CD14-positive monocyte (primary cell): ENCODE measurements at regions not wholly inside any gene's neighbourhood (a gene's known extent, or its start where the extent isn't known, plus 50 kb on each side); places are given as distances from the start of the nearest gene placed in this dataset.
"Not testable (repeated sequence)": the region's sequence is repeated elsewhere in the genome, so short reads cannot be mapped to it uniquely, and the experiment has no call there.

Experiments
- DNase-seq, 3 donors: peaks; one replicate each; pipeline ENCODE4 v3.0.0-alpha.2; 2011 to 2022
- H2AFZ ChIP-seq: 2 replicates; pipeline ENCODE4 v1.6.0; 2012; ENCODE audit warnings: mild to moderate bottlenecking, low read depth, low read length, inconsistent platforms; ENCODE audit not compliant: insufficient read depth, poor library complexity, severe bottlenecking
- H3K27ac ChIP-seq, 2 donors: 1 replicate in 1 of 2; 2 replicates in 1 of 2; pipeline ENCODE4 v1.5.1; 2012 to 2013; ENCODE audit warnings: low read length in 2 of 2, control low read depth in 1 of 2, inconsistent platforms in 1 of 2, low read depth in 1 of 2, mild to moderate bottlenecking in 1 of 2
- H3K27me3 ChIP-seq, 2 donors: one replicate each; pipeline versions ENCODE4 v1.6.0 to v1.6.1; 2011 to 2013; ENCODE audit warnings: low read length in 2 of 2; ENCODE audit not compliant: control insufficient read depth in 2 of 2, insufficient read depth in 2 of 2
- H3K36me3 ChIP-seq, 2 donors: replicated peaks in 1 of 2; 1 replicate in 1 of 2; 2 replicates in 1 of 2; pipeline versions ENCODE4 v1.5.1 to v1.6.1; 2012 to 2013; ENCODE audit warnings: low read length in 2 of 2, control low read depth in 1 of 2, inconsistent platforms in 1 of 2, mild to moderate bottlenecking in 1 of 2; ENCODE audit not compliant: insufficient read depth in 2 of 2, control insufficient read depth in 1 of 2
- H3K4me1 ChIP-seq, 2 donors: 1 replicate in 1 of 2; 2 replicates in 1 of 2; pipeline versions ENCODE4 v1.5.1 to v1.6.1; 2012 to 2013; ENCODE audit warnings: low read length in 2 of 2, control low read depth in 1 of 2, inconsistent platforms in 1 of 2, mild to moderate bottlenecking in 1 of 2, moderate library complexity in 1 of 2; ENCODE audit not compliant: insufficient read depth in 2 of 2, control insufficient read depth in 1 of 2
- H3K4me2 ChIP-seq: replicated peaks from 2 replicates; pipeline ENCODE3; 2012; ENCODE audit warnings: low read length, moderate library complexity, mild to moderate bottlenecking; ENCODE audit not compliant: poor library complexity, severe bottlenecking; ENCODE audit errors: extremely low read depth
- H3K4me3 ChIP-seq, 3 experiments: fragments of 200-600 bp in 1 of 3; sonication (generic) in 1 of 3; replicated peaks in 1 of 3; 1 replicate in 2 of 3; 2 replicates in 1 of 3; pipeline ENCODE4 v1.5.1; 2011 to 2013; ENCODE audit warnings: low read length in 3 of 3, mild to moderate bottlenecking in 3 of 3, control low read depth in 2 of 3, low read depth in 2 of 3, inconsistent platforms in 1 of 3, moderate library complexity in 1 of 3
- H3K79me2 ChIP-seq: 2 replicates; pipeline ENCODE4 v1.6.0; 2012; ENCODE audit warnings: mild to moderate bottlenecking, control low read depth, inconsistent platforms, low read length, moderate library complexity; ENCODE audit not compliant: insufficient read depth
- H3K9ac ChIP-seq: 2 replicates; pipeline ENCODE4 v1.6.0; 2017; ENCODE audit warnings: low read length, mild to moderate bottlenecking; ENCODE audit not compliant: insufficient read depth, poor library complexity, severe bottlenecking
- H3K9me3 ChIP-seq, 2 donors: replicated peaks in 1 of 2; 1 replicate in 1 of 2; 2 replicates in 1 of 2; pipeline versions ENCODE4 v1.5.1 to v1.6.1; 2012 to 2013; ENCODE audit warnings: low read length in 2 of 2, control low read depth in 1 of 2; ENCODE audit not compliant: control insufficient read depth in 1 of 2, insufficient read depth in 1 of 2
- H4K20me1 ChIP-seq: 2 replicates; pipeline ENCODE4 v1.6.0; 2012; ENCODE audit warnings: mild to moderate bottlenecking, low read length, control low read depth, moderate library complexity; ENCODE audit not compliant: insufficient read depth
- H3K27ac Mint-ChIP-seq, 7 donors: one replicate each; pipeline ENCODE4 v1.8.0; 2020; ENCODE audit warnings: mild to moderate bottlenecking in 7 of 7, mixed read lengths in 7 of 7, moderate library complexity in 6 of 7, inconsistent platforms in 2 of 7
- H3K27me3 Mint-ChIP-seq, 3 donors: one replicate each; pipeline ENCODE4 v1.8.0; 2021 to 2022; ENCODE audit warnings: low read depth in 3 of 3, mild to moderate bottlenecking in 3 of 3, mixed read lengths in 3 of 3, moderate library complexity in 3 of 3, inconsistent platforms in 1 of 3
- H3K36me3 Mint-ChIP-seq, 2 donors: one replicate each; pipeline ENCODE4 v1.8.0; 2020; ENCODE audit warnings: mixed read lengths in 2 of 2, inconsistent platforms in 1 of 2, mild to moderate bottlenecking in 1 of 2
- H3K4me1 Mint-ChIP-seq: one replicate; pipeline ENCODE4 v1.8.0; 2020; ENCODE audit warnings: mild to moderate bottlenecking, mixed read lengths
- H3K4me3 Mint-ChIP-seq, 2 donors: one replicate each; pipeline ENCODE4 v1.8.0; 2020; ENCODE audit warnings: mild to moderate bottlenecking in 2 of 2, mixed read lengths in 2 of 2, moderate library complexity in 1 of 2
- H3K9me3 Mint-ChIP-seq, 7 donors: one replicate each; pipeline ENCODE4 v1.8.0; 2020 to 2022; ENCODE audit warnings: mixed read lengths in 7 of 7, mild to moderate bottlenecking in 6 of 7, moderate library complexity in 6 of 7, inconsistent platforms in 2 of 7
- CTCF ChIP-seq: fragments of 200-600 bp; IDR thresholded peaks from one replicate; pipeline ENCODE4 v1.8.0; 2022; ENCODE audit warnings: antibody characterized with exemption, mild to moderate bottlenecking
- WGBS: methylation state at CpG from one replicate; pipeline ENCODE4 v1.1.5; 2013; ENCODE audit warnings: missing lambda C conversion rate; ENCODE audit not compliant: insufficient coverage; 5-methylcytosine and 5-hydroxymethylcytosine counted together
- intact Hi-C, 2 donors: fragments of 100-400 bp; cut with micrococcal nuclease; formaldehyde crosslinking; loops; one replicate each; pipeline versions ENCODE4 v1.15.0 to v1.15.1; 2023

GRCh38 chr7:26085771-26086170, 66.2 kb upstream of the NFE2L3 start:
- H3K27ac Mint-ChIP-seq, result no peak overlapping the region
- peaks cover 14% of the 10 kb centered on the region for H3K4me1 Mint-ChIP-seq
- WGBS, result 100% methylated on average over 4 of the region's 7 CpGs
- Histone ChIP-seq H3K27ac (no peak overlapping the region), H2AFZ (no peak overlapping the region), H3K9ac (no peak overlapping the region), H3K4me1 (peaks cover 9 to 11% of the 10 kb centered on the region in 2 donors), H3K4me3 (no peak overlapping the region), H3K36me3 (no peaks in the 10 kb centered on the region), H3K27me3 (peaks cover 0 to 2% of the 10 kb centered on the region in 2 donors), H4K20me1 (no peaks in the 10 kb centered on the region), H3K9me3 (peaks cover 6 to 14% of the 10 kb centered on the region in 2 donors), H3K79me2 (no peaks in the 10 kb centered on the region), H3K4me2 (no peak overlapping the region)
- intact Hi-C loops, result loop anchor here (5.0 to 10.0 kb wide), 2 partner anchors 112 to 279 kb away; no protein-coding TSS in a partner anchor
- H3K27me3 Mint-ChIP-seq, result peaks cover 2 to 8% (median 4%) of the 10 kb centered on the region in 3 donors
- H3K4me3 Mint-ChIP-seq, result no peak overlapping the region
- DNase-seq, result no peak
- H3K36me3 Mint-ChIP-seq, result peaks cover 0 to 8% of the 10 kb centered on the region in 2 donors
- peaks cover 9 to 20% (median 17%) of the 10 kb centered on the region in 7 donors for H3K9me3 Mint-ChIP-seq
- TF ChIP-seq CTCF, result no peak

- Mint-ChIP-seq H3K27ac (no peak overlapping the region), H3K36me3 (peaks cover 0 to 8% of the 10 kb centered on the region in 2 donors), H3K4me3 (no peak overlapping the region), H3K27me3 (peaks cover 0 to 4% (median 2%) of the 10 kb centered on the region in 3 donors), H3K9me3 (peaks cover 9 to 20% (median 17%) of the 10 kb centered on the region in 7 donors), H3K4me1 (peaks cover 22% of the 10 kb centered on the region)
- WGBS, result 100% methylated on average over 2 of the region's 7 CpGs
- no peak for DNase-seq
- no peaks in the 10 kb centered on the region for H4K20me1 ChIP-seq
- no peak overlapping the region for H3K4me2 ChIP-seq
- TF ChIP-seq CTCF, result no peak
- no peaks in the 10 kb centered on the region for H3K27me3 ChIP-seq
- H3K36me3 ChIP-seq, result no peaks in the 10 kb centered on the region
- H2AFZ ChIP-seq, result no peak overlapping the region
- H3K9ac ChIP-seq, result no peak overlapping the region
- peaks cover 11 to 13% of the 10 kb centered on the region in 2 donors for H3K4me1 ChIP-seq
- no peaks in the 10 kb centered on the region for H3K79me2 ChIP-seq
- peaks cover 6 to 14% of the 10 kb centered on the region in 2 donors for H3K9me3 ChIP-seq
- no peak overlapping the region for H3K27ac ChIP-seq
- H3K4me3 ChIP-seq, result no peak overlapping the region
- intact Hi-C loops, result loop anchor here (5.0 to 10.0 kb wide), 2 partner anchors 110 to 277 kb away; no protein-coding TSS in a partner anchor
These were observed 64.5 kb upstream of the NFE2L3 start for GRCh38 chr7:26087321-26088091.

- peaks cover 22% of the 10 kb centered on the region for H3K4me1 Mint-ChIP-seq
- not testable (repeated sequence) for H3K36me3 Mint-ChIP-seq, H3K4me2 ChIP-seq, H2AFZ ChIP-seq, H3K36me3 ChIP-seq, H3K9ac ChIP-seq, H4K20me1 ChIP-seq, H3K4me3 ChIP-seq, H3K79me2 ChIP-seq, H3K27me3 Mint-ChIP-seq, H3K4me3 Mint-ChIP-seq, H3K27me3 ChIP-seq
- Histone ChIP-seq H3K4me1 (peaks cover 11 to 13% of the 10 kb centered on the region in 2 donors), H3K9me3 (peaks cover 6 to 14% of the 10 kb centered on the region in 2 donors), H3K27ac (peak overlapping the region in 1 of 2 donors; percentile 63)
- peaks cover 9 to 20% (median 17%) of the 10 kb centered on the region in 7 donors for H3K9me3 Mint-ChIP-seq
- intact Hi-C loops, result loop anchor here (5.0 to 10.0 kb wide), 2 partner anchors 108 to 275 kb away; no protein-coding TSS in a partner anchor
- peak; percentile 54 to 87 (median 76) for DNase-seq
- peak overlapping the region in 5 of 7 donors; percentile 39 to 81 (median 70) for H3K27ac Mint-ChIP-seq
- WGBS, result 13% methylated on average over 3 of the region's 6 CpGs
These were observed 62.5 kb upstream of the NFE2L3 start for GRCh38 chr7:26089469-26089868.
